A673 (cell line): ENCODE measurements at regions not wholly inside any gene's neighbourhood (a gene's known extent, or its start where the extent isn't known, plus 50 kb on each side); places are given as distances from the start of the nearest gene placed in this dataset.

Experiments
- CTCF ChIP-seq: fragments of 300-800, 200-600 bp; sonication (generic); conservative IDR thresholded peaks from 2 replicates; pipeline ENCODE4 v1.5.1; 2017; ENCODE audit warnings: low read depth, mild to moderate bottlenecking, antibody characterized with exemption, low read length, moderate library complexity, mixed read lengths
- EZH2 ChIP-seq: fragments of 200-600 bp; sonication (generic); IDR thresholded peaks from 2 replicates; pipeline ENCODE4 v1.6.1; 2017; ENCODE audit warnings: borderline replicate concordance, low read depth, mild to moderate bottlenecking, mixed read lengths, antibody characterized with exemption, low read length; ENCODE audit not compliant: poor library complexity, severe bottlenecking

- TF ChIP-seq CTCF (no peak), EZH2 (no peak)
Measured at GRCh38 chr13:22517544-22517943, 663.2 kb upstream of the SGCG start.
